ENCODE measurements at regions not wholly inside any gene's neighbourhood (a gene's known extent, or its start where the extent isn't known, plus 50 kb on each side); places are given as distances from the start of the nearest gene placed in this dataset.

DNA sequence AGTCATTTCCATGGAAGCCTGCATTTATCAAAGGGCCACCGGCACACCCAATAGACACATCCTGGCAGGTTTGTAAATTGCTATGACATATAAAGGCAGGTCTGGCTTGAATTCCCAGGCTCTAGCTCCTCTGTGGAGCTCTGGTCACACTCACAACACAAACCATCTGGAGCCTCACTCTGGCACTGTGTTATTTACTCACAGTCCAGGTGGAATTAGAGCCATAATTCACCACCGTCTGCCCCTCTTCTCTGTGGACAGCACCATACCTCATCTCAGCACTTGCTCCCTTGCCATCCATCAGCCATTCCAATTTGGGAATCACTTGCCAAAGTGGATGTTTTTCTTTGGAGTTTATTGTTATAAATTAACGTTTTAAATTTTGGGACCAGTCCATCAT is 84.3 kb upstream of the OSR1 start:
- H3K4me2 ChIP-seq (ENCODE audit: insufficient read depth, low read length), result no peak overlapping the region
- DNase-seq (ENCODE audit: insufficient read length, low spot score, missing footprints), result no peak
- H3K9me3 ChIP-seq (ENCODE audit: low read depth, low read length), result no peaks in the 10 kb centered on the region
- no peak overlapping the region for H2AFZ ChIP-seq (ENCODE audit: low read length)
- H4K20me1 ChIP-seq (ENCODE audit: insufficient read depth, low read length), result no peaks in the 10 kb centered on the region
- peaks cover 2% of the 10 kb centered on the region for H3K27me3 ChIP-seq (ENCODE audit: insufficient read depth, low read length)
- no peaks in the 10 kb centered on the region for H3K79me2 ChIP-seq (ENCODE audit: insufficient read depth, low read length)
- H3K36me3 ChIP-seq (ENCODE audit: insufficient read depth, low read length), result no peaks in the 10 kb centered on the region
- no peak overlapping the region for H3K27ac ChIP-seq (ENCODE audit: low read depth, low read length)
- no peak overlapping the region for H3K4me3 ChIP-seq (ENCODE audit: insufficient read depth, low read length)
- TF ChIP-seq, protein P1, sequence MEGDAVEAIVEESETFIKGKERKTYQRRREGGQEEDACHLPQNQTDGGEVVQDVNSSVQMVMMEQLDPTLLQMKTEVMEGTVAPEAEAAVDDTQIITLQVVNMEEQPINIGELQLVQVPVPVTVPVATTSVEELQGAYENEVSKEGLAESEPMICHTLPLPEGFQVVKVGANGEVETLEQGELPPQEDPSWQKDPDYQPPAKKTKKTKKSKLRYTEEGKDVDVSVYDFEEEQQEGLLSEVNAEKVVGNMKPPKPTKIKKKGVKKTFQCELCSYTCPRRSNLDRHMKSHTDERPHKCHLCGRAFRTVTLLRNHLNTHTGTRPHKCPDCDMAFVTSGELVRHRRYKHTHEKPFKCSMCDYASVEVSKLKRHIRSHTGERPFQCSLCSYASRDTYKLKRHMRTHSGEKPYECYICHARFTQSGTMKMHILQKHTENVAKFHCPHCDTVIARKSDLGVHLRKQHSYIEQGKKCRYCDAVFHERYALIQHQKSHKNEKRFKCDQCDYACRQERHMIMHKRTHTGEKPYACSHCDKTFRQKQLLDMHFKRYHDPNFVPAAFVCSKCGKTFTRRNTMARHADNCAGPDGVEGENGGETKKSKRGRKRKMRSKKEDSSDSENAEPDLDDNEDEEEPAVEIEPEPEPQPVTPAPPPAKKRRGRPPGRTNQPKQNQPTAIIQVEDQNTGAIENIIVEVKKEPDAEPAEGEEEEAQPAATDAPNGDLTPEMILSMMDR (IDR thresholded peaks at IDR 0.05; ENCODE audit: extremely low read depth, low read depth, low read length), result no peak
- H3K4me1 ChIP-seq (ENCODE audit: insufficient read depth, low read length), result no peaks in the 10 kb centered on the region

DNA sequence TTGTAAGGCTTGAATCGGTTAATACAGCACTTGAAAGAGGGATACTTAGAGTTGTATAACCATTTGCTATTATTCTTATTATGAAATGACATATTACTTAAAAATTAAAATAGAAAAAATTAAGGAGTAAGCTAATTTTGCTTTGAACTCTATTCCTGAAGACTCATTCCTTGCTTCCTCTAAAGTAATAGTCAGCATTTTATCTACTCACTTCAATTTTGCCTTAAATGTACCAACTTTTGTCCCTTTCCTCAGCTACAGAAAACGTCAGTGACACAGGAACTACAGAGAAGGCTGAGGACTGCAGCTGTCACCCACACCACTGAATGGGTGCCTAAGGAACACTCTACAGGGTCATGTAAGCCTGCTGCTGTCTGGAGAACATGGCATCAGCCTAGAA is 80.7 kb upstream of the OSR1 start:
- no peaks in the 10 kb centered on the region for H3K9me3 ChIP-seq (ENCODE audit: low read depth, low read length)
- no peak overlapping the region for H3K27ac ChIP-seq (ENCODE audit: low read depth, low read length)
- no peaks in the 10 kb centered on the region for H3K27me3 ChIP-seq (ENCODE audit: insufficient read depth, low read length)
- no peak for DNase-seq (ENCODE audit: insufficient read length, low spot score, missing footprints)
- no peak overlapping the region for H3K4me3 ChIP-seq (ENCODE audit: insufficient read depth, low read length)
- TF ChIP-seq, protein P1 (IDR thresholded peaks at IDR 0.05; ENCODE audit: extremely low read depth, low read depth, low read length), result no peak
- H3K79me2 ChIP-seq (ENCODE audit: insufficient read depth, low read length), result no peaks in the 10 kb centered on the region
- H2AFZ ChIP-seq (ENCODE audit: low read length), result no peak overlapping the region
- no peaks in the 10 kb centered on the region for H4K20me1 ChIP-seq (ENCODE audit: insufficient read depth, low read length)
- H3K4me2 ChIP-seq (ENCODE audit: insufficient read depth, low read length), result no peak overlapping the region
- H3K36me3 ChIP-seq (ENCODE audit: insufficient read depth, low read length), result no peaks in the 10 kb centered on the region
- no peaks in the 10 kb centered on the region for H3K4me1 ChIP-seq (ENCODE audit: insufficient read depth, low read length)

DNA sequence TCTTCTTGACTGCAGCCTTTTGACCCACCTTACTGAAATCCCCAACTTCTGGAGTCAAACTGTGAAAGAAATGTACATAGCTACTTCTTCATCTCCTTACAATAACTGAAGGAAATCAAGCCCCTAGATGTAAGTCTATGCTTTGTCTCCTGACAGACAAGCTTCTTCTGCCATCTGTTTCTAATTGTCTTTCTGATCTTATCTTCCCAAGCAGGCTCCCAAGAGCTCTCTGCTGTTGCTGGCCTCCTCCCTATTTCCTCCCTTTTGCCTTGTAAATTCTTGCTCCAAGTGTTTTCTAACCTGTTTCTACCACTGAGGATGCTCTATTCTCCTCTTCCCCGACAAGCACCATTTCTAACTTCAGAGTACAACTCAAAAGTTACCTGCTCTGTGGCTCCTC is 77.4 kb upstream of the OSR1 start:
- H4K20me1 ChIP-seq (ENCODE audit: insufficient read depth, low read length), result no peaks in the 10 kb centered on the region
- no peak overlapping the region for H3K27ac ChIP-seq (ENCODE audit: low read depth, low read length)
- no peak for DNase-seq (ENCODE audit: insufficient read length, low spot score, missing footprints)
- H3K79me2 ChIP-seq (ENCODE audit: insufficient read depth, low read length), result no peaks in the 10 kb centered on the region
- H3K4me1 ChIP-seq (ENCODE audit: insufficient read depth, low read length), result no peaks in the 10 kb centered on the region
- no peaks in the 10 kb centered on the region for H3K9me3 ChIP-seq (ENCODE audit: low read depth, low read length)
- H3K36me3 ChIP-seq (ENCODE audit: insufficient read depth, low read length), result no peaks in the 10 kb centered on the region
- H3K27me3 ChIP-seq (ENCODE audit: insufficient read depth, low read length), result no peaks in the 10 kb centered on the region
- TF ChIP-seq, protein P1 (IDR thresholded peaks at IDR 0.05; ENCODE audit: extremely low read depth, low read depth, low read length), result no peak
- no peak overlapping the region for H2AFZ ChIP-seq (ENCODE audit: low read length)
- H3K4me3 ChIP-seq (ENCODE audit: insufficient read depth, low read length), result no peak overlapping the region
- H3K4me2 ChIP-seq (ENCODE audit: insufficient read depth, low read length), result no peak overlapping the region

DNA sequence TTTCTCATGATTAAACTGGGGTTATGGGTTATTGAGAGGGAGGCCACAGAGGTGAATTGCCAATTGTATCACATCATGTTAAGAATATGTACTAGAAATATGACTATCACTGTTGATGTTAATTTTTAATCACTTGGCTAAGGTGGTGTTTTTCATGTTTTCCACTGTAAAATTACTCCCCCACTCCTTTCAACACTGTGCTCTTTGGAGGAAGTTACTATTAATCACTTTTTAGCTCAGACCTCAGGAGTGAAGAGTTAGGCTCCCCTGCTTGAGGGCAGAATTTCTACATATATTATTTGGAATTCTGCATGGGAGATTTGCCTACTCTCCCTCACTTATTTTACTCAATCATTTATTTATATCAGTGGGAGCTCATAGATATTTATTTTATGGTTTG is 76.0 kb upstream of the OSR1 start:
- no peak for DNase-seq (ENCODE audit: insufficient read length, low spot score, missing footprints)
- no peaks in the 10 kb centered on the region for H3K79me2 ChIP-seq (ENCODE audit: insufficient read depth, low read length)
- no peak overlapping the region for H3K27ac ChIP-seq (ENCODE audit: low read depth, low read length)
- no peaks in the 10 kb centered on the region for H3K27me3 ChIP-seq (ENCODE audit: insufficient read depth, low read length)
- H3K36me3 ChIP-seq (ENCODE audit: insufficient read depth, low read length), result no peaks in the 10 kb centered on the region
- H4K20me1 ChIP-seq (ENCODE audit: insufficient read depth, low read length), result no peaks in the 10 kb centered on the region
- no peak overlapping the region for H2AFZ ChIP-seq (ENCODE audit: low read length)
- no peak overlapping the region for H3K4me3 ChIP-seq (ENCODE audit: insufficient read depth, low read length)
- TF ChIP-seq, protein P1 (IDR thresholded peaks at IDR 0.05; ENCODE audit: extremely low read depth, low read depth, low read length), result no peak
- H3K4me2 ChIP-seq (ENCODE audit: insufficient read depth, low read length), result no peak overlapping the region
- no peaks in the 10 kb centered on the region for H3K9me3 ChIP-seq (ENCODE audit: low read depth, low read length)
- no peaks in the 10 kb centered on the region for H3K4me1 ChIP-seq (ENCODE audit: insufficient read depth, low read length)
